NCI-H2227 (cell line): ENCODE measurements at regions not wholly inside any gene's neighbourhood (a gene's known extent, or its start where the extent isn't known, plus 50 kb on each side); places are given as distances from the start of the nearest gene placed in this dataset.
"Not testable (repeated sequence)": the region's sequence is repeated elsewhere in the genome, so short reads cannot be mapped to it uniquely, and the experiment has no call there.

Experiments used
- DNase-seq: peaks from one replicate; lab custom pipeline; 2025; ENCODE audit not compliant: unreplicated experiment; lab: John Stamatoyannopoulos, UW

DNA sequence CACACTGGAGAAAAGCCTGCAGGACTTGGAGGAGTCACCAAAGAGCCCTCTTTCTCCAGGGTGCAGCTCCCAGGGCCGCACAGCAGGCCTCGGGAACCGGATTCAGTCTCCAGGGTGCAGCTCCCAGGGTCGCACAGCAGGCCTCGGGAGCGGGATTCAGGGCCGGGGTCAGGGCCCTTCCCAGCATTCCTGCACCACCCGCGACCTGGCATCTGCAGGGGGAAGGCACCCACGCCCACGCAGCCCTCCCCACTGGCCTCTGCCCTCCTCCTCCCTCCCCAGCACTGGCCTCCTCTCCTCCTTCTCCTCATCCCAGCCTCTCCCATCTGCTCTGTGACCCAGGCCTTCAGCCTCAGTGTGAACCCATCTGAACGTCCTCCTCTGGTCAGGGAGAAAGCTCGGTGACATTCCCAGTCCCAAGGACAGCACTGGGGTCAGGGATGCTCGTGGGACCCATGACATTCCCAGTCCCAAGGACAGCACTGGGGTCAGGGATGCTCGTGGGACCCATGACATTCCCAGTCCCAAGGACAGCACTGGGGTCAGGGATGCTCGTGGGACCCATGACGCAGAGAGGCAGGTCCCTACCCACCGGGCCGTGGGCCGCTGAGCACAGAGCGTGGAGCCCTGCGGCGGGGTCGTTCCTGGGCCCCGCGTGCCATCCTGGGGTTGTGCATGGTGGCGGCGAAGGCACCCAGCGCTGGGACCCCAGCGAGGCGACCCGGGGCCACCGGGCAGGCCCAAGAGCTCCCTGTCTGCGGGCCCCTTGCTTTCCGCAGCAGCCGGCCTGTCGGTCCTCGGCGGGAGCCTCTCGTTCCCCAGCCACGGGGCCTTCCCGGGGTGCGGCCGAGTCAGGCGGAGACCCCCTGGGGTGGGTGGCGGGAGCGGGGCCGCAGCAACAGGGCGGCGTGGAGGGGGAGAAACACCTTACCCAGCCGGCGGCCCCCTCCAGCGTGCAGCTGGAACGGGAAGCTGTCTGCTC, 550.2 kb upstream of the SALL3 start:
- DNase-seq = no peak

- DNase-seq = no peak
These were observed 549.4 kb upstream of the SALL3 start for GRCh38 chr18:78430131-78430758.

- DNase-seq = no peak
These were observed 548.0 kb upstream of the SALL3 start for GRCh38 chr18:78431606-78432005.

- no peak for DNase-seq
These were observed 546.1 kb upstream of the SALL3 start for GRCh38 chr18:78433562-78433961.

GRCh38 chr18:78436110-78436509, 543.5 kb upstream of the SALL3 start:
- no peak for DNase-seq

- not testable (repeated sequence) for DNase-seq
These were observed 541.4 kb upstream of the SALL3 start for GRCh38 chr18:78438235-78438634.

GRCh38 chr18:78445880-78446279, 533.7 kb upstream of the SALL3 start:
- DNase-seq = no peak

DNA sequence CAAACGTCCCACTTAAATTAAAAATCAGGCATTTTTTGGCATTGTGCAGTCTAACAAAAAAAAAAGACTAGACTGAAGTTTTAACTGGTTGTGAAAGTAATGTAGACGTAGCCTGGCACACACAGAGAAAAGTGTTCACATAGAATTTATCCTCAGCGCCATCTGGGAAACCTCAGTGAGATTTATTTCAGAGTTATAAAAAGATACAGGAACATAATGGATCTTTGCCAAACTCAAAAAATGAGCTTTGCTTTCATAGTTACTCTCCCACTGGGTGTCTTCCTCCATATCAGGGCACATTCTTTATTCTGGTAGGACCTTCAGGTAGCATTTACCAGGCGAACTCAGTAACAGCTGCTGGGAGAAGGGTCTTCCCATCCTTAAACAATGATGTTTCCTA, 532.4 kb upstream of the SALL3 start:
- no peak for DNase-seq

- no peak for DNase-seq
These were observed 531.5 kb upstream of the SALL3 start for GRCh38 chr18:78448106-78448505.

- no peak for DNase-seq
These were observed 531.0 kb upstream of the SALL3 start for GRCh38 chr18:78448591-78448990.

DNA sequence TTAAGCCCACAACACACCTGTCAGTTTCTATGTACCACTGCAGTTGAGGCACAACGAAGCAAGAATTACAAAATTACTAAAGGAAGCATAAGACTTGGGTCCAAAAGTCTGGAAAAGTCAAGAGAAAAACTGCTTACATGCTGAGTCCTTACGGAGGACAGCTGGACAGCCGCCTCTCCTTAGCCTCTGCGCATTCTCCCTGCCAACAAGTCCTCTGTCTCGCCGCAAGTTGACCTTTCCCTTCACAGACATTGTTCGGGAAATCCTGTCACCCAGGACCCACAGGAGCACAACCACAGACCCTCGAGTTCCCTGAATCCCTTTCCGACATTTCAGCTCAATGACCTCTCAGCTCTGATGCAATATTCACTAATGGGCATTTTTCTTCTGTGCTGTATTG, 525.4 kb upstream of the SALL3 start:
- DNase-seq = no peak

- no peak for DNase-seq
These were observed 524.2 kb upstream of the SALL3 start for GRCh38 chr18:78455386-78455785.

GRCh38 chr18:78457011-78457410, 522.6 kb upstream of the SALL3 start:
- no peak for DNase-seq

DNA sequence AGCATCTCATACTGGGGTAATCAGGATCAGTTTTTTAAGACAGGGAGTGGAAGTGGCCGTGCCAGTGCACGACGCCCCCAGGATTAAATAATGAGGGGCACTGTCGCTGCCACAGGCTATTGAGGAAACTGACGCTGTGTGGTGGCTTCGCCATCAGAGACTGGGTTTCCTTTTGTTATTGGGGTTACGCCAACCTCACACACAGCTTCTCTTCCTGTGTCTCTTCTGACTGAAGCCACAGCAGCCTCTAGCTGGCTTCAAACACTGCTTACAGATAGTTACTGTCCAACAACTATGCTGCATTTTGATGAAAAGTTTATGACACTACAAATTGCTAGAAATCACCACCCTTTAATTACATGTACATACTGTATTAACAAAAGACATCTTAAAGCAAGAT, 521.9 kb upstream of the SALL3 start:
- DNase-seq = no peak

DNA sequence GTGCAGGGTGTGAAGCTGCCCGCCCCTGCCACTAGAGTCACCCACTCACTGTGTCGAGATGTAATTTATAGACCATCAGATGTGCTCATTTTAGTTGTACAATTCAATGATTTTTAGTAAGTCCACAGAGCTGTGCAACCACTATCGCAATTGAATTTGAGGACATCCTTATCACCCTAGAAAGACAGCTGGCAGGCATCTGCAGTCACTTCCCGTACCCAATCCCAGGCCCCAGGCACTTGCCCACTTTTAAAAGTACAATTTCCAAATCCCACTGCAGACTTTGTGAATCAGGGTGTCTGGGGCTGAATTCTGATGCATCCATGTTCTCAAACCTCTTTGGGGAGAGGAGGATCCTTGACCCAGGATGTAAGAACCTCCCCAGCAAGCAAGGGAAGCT, 521.3 kb upstream of the SALL3 start:
- no peak for DNase-seq

- no peak for DNase-seq
These were observed 520.0 kb upstream of the SALL3 start for GRCh38 chr18:78459668-78460067.

- no peak for DNase-seq
These were observed 519.1 kb upstream of the SALL3 start for GRCh38 chr18:78460558-78460957.

DNA sequence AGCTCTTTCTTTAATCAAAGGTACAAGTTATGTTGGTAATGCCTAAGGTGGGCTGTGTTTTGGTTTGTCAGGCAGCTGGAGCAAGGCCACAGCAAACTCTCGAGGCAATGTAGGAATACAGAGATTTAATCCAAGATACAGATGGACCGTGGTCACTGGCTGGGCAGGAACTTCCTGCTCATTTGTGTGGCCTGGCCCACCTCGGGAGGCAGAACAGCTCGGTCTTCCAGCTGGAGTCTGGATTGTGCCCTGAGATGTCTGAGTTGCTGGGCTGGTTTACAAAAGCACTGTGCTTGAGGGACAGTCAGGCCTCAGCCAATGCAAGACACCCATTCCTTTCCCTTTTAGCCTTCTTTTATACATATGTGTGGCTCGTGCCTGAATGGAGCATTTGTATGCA, 506.1 kb upstream of the SALL3 start:
- DNase-seq = no peak

GRCh38 chr18:78477840-78478239, 501.8 kb upstream of the SALL3 start:
- DNase-seq = no peak

DNA sequence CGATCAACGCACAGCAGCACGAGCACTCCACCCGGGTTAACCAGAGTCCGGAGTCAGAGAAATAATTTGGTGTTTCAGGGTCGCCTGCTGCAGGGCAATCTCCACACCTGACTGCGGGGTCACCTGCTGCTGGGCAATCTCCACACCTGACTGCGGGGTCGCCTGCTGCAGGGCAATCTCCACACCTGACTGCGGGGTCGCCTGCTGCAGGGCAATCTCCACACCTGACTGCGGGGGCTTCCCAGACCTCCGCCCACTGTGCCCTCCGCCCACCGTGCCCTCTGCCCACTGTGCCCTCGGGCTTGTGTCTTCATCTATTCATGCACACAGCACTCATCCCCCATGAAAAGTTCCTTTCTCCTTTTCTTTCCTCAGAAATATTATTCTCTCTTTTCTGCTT, 500.2 kb upstream of the SALL3 start:
- DNase-seq = no peak

- DNase-seq = no peak
These were observed 499.2 kb upstream of the SALL3 start for GRCh38 chr18:78480262-78481054.

DNA sequence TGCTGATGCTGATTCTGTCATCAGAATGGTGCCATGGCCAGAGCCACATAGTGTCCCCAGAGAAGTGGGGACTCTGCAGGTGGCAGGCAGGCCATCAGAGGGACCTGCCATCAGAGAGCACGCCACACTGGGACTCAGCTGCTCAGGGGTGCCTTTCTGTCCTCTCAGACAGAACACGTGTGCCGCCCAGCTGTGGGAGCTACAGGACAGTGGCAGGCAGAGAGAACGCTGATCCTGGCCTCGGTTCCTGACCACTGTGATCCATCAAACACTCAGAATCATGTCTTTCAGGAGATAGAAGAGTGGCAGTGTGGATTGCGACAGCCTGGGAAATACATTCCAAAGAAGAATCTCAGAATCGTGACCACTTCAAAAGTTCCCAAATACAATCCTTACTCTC, 497.2 kb upstream of the SALL3 start:
- no peak for DNase-seq
